SK-N-SH treated with all-trans-retinoic acid at 6 μM for 48 hours (cell line): ENCODE measurements at regions not wholly inside any gene's neighbourhood (a gene's known extent, or its start where the extent isn't known, plus 50 kb on each side); places are given as distances from the start of the nearest gene placed in this dataset.

Experiments used
- ATAC-seq: fragments of 200-7000 bp; cut with Tn5 transposase; 3 replicates; pipeline ENCODE4 v1.9.1; 2020; ENCODE audit warnings: mild to moderate bottlenecking, moderate library complexity
- ARNTL ChIP-seq: fragments of 450-650 bp; formaldehyde crosslinking; IDR thresholded peaks from 2 replicates; pipeline ENCODE4 v1.5.0; 2020; ENCODE audit warnings: low read depth, mild to moderate bottlenecking, moderate library complexity, borderline replicate concordance
- ISL1 ChIP-seq: fragments of 250-450 bp; sonication (Bioruptor Pico); IDR thresholded peaks from 2 replicates; pipeline ENCODE4 v2.1.2; 2022; ENCODE audit warnings: mild to moderate bottlenecking, moderate library complexity
- OSR1 ChIP-seq: fragments of 250-450 bp; sonication (Bioruptor Pico); IDR thresholded peaks from 2 replicates; pipeline ENCODE4 v1.8.0; 2022; ENCODE audit warnings: moderate library complexity, mild to moderate bottlenecking, inconsistent platforms
- PPARA ChIP-seq: fragments of 250-450 bp; sonication (Bioruptor Pico); IDR thresholded peaks from 2 replicates; pipeline ENCODE4 v1.5.0; 2020; ENCODE audit warnings: mild to moderate bottlenecking, borderline replicate concordance
- RARB ChIP-seq: fragments of 250-450 bp; sonication (Bioruptor Pico); IDR thresholded peaks from 2 replicates; pipeline ENCODE4 v1.8.0; 2021; ENCODE audit warnings: mild to moderate bottlenecking, moderate library complexity
- TCF4 ChIP-seq: fragments of 250-450 bp; sonication (Bioruptor Pico); IDR thresholded peaks from 2 replicates; pipeline ENCODE4 v1.8.0; 2021; ENCODE audit warnings: mild to moderate bottlenecking, moderate library complexity, borderline replicate concordance
- ZC3H10 ChIP-seq: fragments of 250-450 bp; sonication (Bioruptor Pico); IDR thresholded peaks from 2 replicates; pipeline ENCODE4 v1.5.1; 2021; ENCODE audit warnings: mild to moderate bottlenecking, moderate library complexity
- ZFP3 ChIP-seq: fragments of 250-450 bp; sonication (Bioruptor Pico); IDR thresholded peaks from 2 replicates; pipeline ENCODE4 v1.5.0; 2020; ENCODE audit warnings: mild to moderate bottlenecking, moderate library complexity
- ZFP30 ChIP-seq: fragments of 450-650 bp; formaldehyde crosslinking; IDR thresholded peaks from 2 replicates; pipeline ENCODE4 v1.5.0; 2022; ENCODE audit warnings: mild to moderate bottlenecking, moderate library complexity
- ZNF565 ChIP-seq: fragments of 450-650 bp; formaldehyde crosslinking; conservative IDR thresholded peaks from 2 replicates; pipeline ENCODE4 v1.5.0; 2020; ENCODE audit warnings: low read depth, mild to moderate bottlenecking, moderate library complexity
- ZNF70 ChIP-seq: fragments of 450-650 bp; formaldehyde crosslinking; IDR thresholded peaks from 2 replicates; pipeline ENCODE4 v1.5.0; 2020; ENCODE audit warnings: mild to moderate bottlenecking, moderate library complexity
- TF ChIP-seq, protein P1 (sequence below): fragments of 250-450 bp; sonication (Bioruptor Pico); IDR thresholded peaks from 2 replicates; pipeline ENCODE4 v1.5.0; 2020; ENCODE audit warnings: mild to moderate bottlenecking, moderate library complexity
- TF ChIP-seq, protein P2 (sequence below): fragments of 250-450 bp; sonication (Bioruptor Pico); IDR thresholded peaks from 2 replicates; pipeline ENCODE4 v1.8.0; 2021; ENCODE audit warnings: low read depth, mild to moderate bottlenecking, moderate library complexity, borderline replicate concordance
- TF ChIP-seq, protein P3 (sequence below): fragments of 250-450 bp; sonication (Bioruptor Pico); IDR thresholded peaks from 2 replicates; pipeline ENCODE4 v1.5.1; 2021; ENCODE audit warnings: mild to moderate bottlenecking, moderate library complexity
- TF ChIP-seq, protein P4 (sequence below): fragments of 250-450 bp; sonication (Bioruptor Pico); IDR thresholded peaks from 2 replicates; pipeline ENCODE4 v1.8.0; 2020; ENCODE audit warnings: mild to moderate bottlenecking, moderate library complexity, borderline replicate concordance
- TF ChIP-seq, protein P5 (sequence below): fragments of 250-450 bp; sonication (Bioruptor Pico); IDR thresholded peaks from 2 replicates; pipeline ENCODE4 v1.5.1; 2020; ENCODE audit warnings: low read depth, mild to moderate bottlenecking, moderate library complexity

DNA sequence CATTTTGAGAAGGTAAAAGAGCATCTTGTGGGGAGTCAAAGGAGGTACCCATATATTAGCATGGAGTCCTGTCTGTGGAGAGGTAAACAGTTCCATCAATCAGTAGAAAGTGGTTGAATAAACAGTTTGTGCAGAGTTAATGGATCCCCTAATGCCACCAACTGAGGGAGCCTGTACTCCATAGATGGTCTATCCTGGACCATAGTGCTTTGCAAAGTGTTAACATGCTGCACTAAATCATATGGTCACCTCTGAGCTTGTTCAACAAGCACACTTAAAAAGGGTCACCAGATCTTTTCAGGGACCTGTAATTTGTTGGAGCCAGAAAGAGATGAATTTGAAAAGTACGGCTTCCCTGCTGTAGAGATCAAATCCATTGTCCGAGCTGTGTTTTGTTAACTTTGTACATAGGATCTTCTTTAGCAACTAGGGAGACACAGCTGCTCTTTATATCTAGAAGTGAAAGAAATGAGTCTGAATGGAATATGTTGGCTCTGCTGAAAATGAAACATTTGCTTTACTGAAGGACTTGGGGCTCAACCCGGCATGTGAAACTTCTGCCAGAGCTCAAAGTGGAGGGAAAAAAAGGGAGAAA, 366.4 kb downstream of the ETNK1 start (continued):
- TF ChIP-seq, protein P1, sequence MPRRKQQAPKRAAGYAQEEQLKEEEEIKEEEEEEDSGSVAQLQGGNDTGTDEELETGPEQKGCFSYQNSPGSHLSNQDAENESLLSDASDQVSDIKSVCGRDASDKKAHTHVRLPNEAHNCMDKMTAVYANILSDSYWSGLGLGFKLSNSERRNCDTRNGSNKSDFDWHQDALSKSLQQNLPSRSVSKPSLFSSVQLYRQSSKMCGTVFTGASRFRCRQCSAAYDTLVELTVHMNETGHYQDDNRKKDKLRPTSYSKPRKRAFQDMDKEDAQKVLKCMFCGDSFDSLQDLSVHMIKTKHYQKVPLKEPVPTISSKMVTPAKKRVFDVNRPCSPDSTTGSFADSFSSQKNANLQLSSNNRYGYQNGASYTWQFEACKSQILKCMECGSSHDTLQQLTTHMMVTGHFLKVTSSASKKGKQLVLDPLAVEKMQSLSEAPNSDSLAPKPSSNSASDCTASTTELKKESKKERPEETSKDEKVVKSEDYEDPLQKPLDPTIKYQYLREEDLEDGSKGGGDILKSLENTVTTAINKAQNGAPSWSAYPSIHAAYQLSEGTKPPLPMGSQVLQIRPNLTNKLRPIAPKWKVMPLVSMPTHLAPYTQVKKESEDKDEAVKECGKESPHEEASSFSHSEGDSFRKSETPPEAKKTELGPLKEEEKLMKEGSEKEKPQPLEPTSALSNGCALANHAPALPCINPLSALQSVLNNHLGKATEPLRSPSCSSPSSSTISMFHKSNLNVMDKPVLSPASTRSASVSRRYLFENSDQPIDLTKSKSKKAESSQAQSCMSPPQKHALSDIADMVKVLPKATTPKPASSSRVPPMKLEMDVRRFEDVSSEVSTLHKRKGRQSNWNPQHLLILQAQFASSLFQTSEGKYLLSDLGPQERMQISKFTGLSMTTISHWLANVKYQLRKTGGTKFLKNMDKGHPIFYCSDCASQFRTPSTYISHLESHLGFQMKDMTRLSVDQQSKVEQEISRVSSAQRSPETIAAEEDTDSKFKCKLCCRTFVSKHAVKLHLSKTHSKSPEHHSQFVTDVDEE (CRISPR knock-in tag), result no peak
- TF ChIP-seq ZNF565 (no peak), OSR1 (CRISPR knock-in tag) (no peak), RARB (CRISPR knock-in tag) (no peak)

DNA sequence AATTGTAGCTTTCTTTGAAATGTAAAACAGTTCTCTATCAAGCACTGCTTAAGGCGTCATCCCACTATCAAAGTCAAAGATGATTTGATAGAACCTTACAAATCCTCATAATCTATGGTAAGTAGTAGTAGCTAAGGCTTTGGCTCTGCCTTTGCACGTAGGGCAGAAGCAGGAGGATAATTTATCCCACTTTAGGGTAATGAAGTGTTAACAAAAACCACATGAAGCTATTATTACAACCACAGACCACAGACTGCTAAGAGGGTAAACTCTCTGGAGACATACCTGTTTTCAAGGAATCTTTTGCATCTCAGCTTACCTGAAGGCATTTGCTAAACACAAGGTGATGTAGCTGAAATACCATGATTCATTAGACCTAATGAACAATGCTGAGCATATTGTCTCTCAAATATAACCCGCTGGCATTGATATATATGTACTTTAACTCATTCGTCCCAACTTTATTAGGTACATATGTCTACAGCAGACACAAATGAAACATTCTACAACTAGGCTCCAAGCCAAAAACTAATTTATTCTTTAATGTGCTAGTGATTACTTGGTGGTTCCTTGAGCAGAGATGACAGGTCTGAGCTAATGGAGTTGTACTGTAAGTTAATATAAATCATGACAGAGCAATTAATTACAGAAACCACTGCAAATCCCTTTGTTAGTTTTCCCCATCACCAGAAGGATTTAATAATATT, 368.8 kb downstream of the ETNK1 start:
- ATAC-seq, result no peak; the same call in 2 of the 3 replicates
- TF ChIP-seq, protein P2, sequence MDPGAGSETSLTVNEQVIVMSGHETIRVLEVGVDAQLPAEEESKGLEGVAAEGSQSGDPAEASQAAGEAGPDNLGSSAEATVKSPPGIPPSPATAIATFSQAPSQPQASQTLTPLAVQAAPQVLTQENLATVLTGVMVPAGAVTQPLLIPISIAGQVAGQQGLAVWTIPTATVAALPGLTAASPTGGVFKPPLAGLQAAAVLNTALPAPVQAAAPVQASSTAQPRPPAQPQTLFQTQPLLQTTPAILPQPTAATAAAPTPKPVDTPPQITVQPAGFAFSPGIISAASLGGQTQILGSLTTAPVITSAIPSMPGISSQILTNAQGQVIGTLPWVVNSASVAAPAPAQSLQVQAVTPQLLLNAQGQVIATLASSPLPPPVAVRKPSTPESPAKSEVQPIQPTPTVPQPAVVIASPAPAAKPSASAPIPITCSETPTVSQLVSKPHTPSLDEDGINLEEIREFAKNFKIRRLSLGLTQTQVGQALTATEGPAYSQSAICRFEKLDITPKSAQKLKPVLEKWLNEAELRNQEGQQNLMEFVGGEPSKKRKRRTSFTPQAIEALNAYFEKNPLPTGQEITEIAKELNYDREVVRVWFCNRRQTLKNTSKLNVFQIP (CRISPR knock-in tag), result no peak
- TF ChIP-seq RARB (CRISPR knock-in tag) (no peak), ZC3H10 (CRISPR knock-in tag) (0 out of 2 replicates have a peak, but pooled peaks have one; percentile 22), PPARA (CRISPR knock-in tag) (no peak), ZFP30 (CRISPR knock-in tag) (no peak), ISL1 (CRISPR knock-in tag) (peak; percentile 34; the same call in 1 of the 2 replicates), TCF4 (CRISPR knock-in tag) (no peak)
- TF ChIP-seq, all 23 proteins: peak for 2

DNA sequence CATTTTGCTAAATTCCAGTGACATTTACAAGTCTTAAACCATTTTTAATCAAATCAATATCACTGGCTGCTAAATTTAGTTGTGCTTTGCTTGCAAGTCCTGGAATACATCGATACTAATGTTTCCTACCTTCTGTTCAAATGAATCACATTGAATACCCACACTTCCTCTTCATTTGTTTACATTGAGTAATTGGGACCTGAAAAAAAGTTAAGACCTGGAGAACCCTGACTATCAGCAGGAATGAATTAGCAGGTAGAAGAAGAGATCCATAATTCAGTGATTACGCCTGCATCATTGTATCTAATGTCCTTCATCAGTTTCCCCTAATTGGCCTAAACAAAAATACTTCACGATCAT, 369.3 kb downstream of the ETNK1 start:
- no peak for ATAC-seq
- TF ChIP-seq ARNTL (CRISPR knock-in tag) (no peak), PPARA (CRISPR knock-in tag) (no peak), RARB (CRISPR knock-in tag) (no peak), ZNF70 (CRISPR knock-in tag) (no peak), ISL1 (CRISPR knock-in tag) (no peak), OSR1 (CRISPR knock-in tag) (no peak), ZNF565 (no peak), ZFP3 (no peak), ZFP30 (CRISPR knock-in tag) (no peak), TCF4 (CRISPR knock-in tag) (no peak)
- TF ChIP-seq, protein P3, sequence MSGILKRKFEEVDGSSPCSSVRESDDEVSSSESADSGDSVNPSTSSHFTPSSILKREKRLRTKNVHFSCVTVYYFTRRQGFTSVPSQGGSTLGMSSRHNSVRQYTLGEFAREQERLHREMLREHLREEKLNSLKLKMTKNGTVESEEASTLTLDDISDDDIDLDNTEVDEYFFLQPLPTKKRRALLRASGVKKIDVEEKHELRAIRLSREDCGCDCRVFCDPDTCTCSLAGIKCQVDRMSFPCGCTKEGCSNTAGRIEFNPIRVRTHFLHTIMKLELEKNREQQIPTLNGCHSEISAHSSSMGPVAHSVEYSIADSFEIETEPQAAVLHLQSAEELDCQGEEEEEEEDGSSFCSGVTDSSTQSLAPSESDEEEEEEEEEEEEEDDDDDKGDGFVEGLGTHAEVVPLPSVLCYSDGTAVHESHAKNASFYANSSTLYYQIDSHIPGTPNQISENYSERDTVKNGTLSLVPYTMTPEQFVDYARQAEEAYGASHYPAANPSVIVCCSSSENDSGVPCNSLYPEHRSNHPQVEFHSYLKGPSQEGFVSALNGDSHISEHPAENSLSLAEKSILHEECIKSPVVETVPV (CRISPR knock-in tag), result no peak
- TF ChIP-seq, protein P4, sequence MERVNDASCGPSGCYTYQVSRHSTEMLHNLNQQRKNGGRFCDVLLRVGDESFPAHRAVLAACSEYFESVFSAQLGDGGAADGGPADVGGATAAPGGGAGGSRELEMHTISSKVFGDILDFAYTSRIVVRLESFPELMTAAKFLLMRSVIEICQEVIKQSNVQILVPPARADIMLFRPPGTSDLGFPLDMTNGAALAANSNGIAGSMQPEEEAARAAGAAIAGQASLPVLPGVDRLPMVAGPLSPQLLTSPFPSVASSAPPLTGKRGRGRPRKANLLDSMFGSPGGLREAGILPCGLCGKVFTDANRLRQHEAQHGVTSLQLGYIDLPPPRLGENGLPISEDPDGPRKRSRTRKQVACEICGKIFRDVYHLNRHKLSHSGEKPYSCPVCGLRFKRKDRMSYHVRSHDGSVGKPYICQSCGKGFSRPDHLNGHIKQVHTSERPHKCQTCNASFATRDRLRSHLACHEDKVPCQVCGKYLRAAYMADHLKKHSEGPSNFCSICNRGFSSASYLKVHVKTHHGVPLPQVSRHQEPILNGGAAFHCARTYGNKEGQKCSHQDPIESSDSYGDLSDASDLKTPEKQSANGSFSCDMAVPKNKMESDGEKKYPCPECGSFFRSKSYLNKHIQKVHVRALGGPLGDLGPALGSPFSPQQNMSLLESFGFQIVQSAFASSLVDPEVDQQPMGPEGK (CRISPR knock-in tag), result no peak
- TF ChIP-seq, protein P5, sequence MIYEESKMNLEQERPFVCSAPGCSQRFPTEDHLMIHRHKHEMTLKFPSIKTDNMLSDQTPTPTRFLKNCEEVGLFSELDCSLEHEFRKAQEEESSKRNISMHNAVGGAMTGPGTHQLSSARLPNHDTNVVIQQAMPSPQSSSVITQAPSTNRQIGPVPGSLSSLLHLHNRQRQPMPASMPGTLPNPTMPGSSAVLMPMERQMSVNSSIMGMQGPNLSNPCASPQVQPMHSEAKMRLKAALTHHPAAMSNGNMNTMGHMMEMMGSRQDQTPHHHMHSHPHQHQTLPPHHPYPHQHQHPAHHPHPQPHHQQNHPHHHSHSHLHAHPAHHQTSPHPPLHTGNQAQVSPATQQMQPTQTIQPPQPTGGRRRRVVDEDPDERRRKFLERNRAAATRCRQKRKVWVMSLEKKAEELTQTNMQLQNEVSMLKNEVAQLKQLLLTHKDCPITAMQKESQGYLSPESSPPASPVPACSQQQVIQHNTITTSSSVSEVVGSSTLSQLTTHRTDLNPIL (CRISPR knock-in tag), result no peak

DNA sequence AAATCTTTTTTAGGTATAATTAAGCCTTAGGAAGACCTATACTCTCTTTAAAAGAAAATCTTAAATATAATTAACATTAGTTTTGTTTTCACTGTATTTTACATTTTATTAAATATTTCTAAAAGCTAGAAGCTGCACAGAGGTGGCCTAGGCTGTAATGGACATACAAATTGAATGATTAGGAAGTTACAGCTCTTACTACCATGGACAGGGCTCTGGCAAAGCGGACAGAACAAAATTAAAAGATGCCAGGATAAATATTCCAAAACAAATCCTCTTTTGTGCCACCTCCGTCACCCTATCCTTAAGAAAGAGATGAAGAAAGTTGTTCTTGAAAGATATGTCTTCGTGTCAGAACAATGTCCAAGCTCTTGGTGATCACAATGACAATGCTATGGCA, 376.5 kb downstream of the ETNK1 start:
- no peak for ATAC-seq
- TF ChIP-seq ZFP30 (CRISPR knock-in tag) (no peak), ISL1 (CRISPR knock-in tag) (no peak)
